ENCODE measurements at regions not wholly inside any gene's neighbourhood (a gene's known extent, or its start where the extent isn't known, plus 50 kb on each side); places are given as distances from the start of the nearest gene placed in this dataset.
A peak's percentile ranks its signal among the peaks of the same experiment; 100 is the strongest.

DNA sequence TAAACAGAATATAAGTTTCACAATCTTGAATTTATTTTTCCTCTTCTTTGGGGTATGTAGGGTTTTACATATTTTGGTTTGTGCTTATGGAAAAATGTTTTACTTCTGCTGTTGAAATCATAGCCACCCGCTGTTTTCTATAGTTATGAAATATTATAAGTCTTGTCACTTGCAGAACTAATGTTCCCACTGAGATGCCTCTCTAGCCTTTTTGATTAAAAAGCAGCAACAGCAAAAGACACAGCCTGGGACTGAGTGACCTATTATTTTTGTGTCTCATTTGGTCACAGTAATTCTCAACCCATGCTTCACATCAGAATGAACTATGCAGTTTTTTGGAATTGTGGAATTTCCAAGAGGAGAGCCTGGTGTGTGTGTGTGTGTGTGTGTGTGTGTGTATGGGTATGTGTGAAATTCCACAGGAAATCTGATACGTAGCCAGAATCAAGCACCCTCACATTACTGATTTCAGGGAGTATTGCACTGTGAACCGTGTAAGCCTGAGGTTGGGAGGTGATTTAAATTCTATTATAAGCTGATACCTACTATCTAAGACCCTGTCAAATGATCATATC, 55.7 kb upstream of the FRMD6 start:
- no peak for DNase-seq

DNA sequence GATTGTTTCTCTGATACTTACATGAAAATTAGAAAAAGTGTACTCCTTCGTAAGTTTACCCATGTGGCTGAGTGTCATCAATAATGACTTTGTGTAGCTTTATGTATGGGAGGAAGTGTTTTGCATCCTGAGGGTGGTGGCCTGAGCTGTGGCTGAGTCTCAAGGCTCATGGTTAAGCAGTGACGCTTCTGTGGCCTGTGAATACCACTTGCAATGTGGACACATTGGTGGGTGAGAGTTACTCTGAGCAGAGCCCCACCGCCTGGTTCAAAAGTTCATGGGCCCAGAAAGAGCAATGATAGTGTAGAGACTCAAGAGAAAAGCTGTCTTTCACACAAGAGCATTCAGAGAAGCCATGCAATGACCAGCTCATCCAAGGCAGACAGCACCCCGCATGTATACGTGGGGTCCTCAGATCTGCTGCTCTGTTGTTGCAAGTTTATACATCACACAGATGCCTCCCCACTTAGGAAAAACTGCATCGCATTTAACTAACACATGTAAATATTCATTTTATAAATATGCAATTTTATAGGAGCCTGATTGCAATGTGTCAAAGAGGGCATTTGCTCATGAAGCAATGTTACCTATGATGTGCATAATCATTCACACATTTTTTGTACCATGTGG, 55.1 kb upstream of the FRMD6 start:
- DNase-seq = no peak

DNA sequence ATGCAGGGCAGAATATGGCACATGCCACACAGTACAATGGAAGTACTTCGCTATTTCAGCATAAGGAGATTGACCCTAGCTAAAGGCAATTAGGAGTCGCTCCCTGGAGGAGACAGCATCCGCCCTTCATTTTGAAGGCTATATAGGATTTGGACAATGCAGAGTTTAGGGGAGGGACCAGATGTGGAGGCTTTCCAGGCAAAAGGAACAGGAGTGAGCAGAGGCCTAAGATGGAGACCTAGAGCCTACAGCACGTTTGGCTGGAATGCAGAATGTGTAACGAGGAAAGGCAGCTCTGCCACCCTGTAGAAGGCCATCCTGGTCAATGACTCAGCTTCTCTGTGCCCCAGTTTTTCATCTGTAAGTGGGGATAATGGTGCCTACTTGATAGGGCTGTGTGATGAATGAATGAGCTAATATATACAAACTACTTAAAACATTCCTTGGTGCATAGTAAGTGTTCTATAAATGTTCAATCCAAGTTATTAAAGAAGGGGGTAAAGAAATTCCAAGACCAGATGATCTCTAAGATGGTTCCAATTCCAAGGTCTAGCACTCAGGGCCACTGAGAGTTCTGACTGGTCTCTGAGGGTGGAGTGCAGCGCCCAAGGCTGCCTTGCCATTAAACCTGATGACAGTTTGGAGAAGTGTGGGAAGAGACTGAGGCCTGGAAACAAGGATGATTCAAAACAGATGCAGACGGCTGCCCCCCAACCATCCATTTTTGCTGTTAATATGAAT, 54.3 kb upstream of the FRMD6 start:
- DNase-seq = peak; percentile 68

DNA sequence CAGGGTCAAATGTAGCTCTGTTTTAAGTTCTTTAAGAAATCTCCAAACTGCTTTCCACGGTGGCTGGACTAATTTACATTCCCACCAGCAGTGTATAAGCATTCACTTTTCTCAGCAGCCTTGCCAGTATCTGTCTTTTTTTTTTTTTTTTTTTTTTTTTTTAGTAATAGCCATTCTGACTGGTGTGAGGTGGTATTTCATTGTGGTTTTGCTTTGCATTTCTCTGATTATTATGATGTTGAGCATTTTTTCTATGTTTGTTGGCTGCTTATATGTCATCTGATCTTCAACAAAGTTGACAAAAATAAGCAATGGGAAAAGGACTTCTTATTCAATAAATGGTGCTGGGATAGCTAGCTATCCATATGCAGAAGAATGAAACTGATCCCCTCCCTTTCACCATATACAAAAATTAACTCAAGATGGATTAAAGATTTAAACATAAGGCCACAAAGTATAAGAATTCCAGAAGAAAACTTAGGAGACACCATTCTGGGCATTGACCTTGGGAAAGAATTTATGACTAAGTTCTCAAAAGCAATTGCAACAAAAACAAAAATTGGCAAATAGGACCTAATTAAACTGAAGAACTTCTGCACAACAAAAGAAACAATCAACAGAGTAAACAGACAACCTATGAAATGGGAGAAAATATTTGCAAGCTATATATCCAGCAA, 52.6 kb upstream of the FRMD6 start:
- peak; percentile 27 for DNase-seq

DNA sequence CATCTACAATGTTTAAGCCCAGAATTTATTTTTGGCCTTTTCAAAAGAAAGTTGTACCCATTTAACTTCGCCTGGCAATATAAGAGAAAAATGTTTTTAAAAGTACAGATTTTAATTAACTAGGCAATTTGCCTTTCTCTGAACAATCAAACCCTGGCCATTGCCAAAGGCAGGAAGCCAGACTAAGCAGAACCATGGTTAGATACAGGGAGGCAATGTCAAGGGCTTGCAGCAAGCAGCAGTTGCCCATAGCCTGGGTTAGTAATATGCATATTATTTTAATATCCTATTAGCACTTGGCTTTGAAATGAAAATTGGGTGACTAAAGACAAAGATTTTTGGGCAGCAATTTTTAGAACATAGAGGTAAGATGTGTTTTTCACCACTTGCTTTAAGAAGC, 51.1 kb upstream of the FRMD6 start:
- no peak for DNase-seq

All from NCI-H226 (cell line).